ENCODE measurements at regions not wholly inside any gene's neighbourhood (a gene's known extent, or its start where the extent isn't known, plus 50 kb on each side); places are given as distances from the start of the nearest gene placed in this dataset.

- no peak for TF ChIP-seq CTCF (IDR thresholded peaks at IDR 0.05; ENCODE audit: control extremely low read depth in 1 of 3, insufficient read depth in 1 of 3, low read depth in 1 of 3, low read length in 3 of 3)
- no peak for TF ChIP-seq ATF2 (IDR thresholded peaks at IDR 0.05; ENCODE audit: low read length)
- no peak for TF ChIP-seq TAF1 (IDR thresholded peaks at IDR 0.05; ENCODE audit: low read depth, low read length)
- no peak for TF ChIP-seq POLR2A (IDR thresholded peaks at IDR 0.05; ENCODE audit: control extremely low read depth in 1 of 2, low read depth in 2 of 2, low read length in 2 of 2)
- no peak for TF ChIP-seq SP1 (IDR thresholded peaks at IDR 0.05; ENCODE audit: low read depth, low read length)
- no peak for TF ChIP-seq RXRA (IDR thresholded peaks at IDR 0.05; ENCODE audit: insufficient read depth, low read depth, low read length)
- no peak for TF ChIP-seq SIN3A (conservative IDR thresholded peaks at IDR 0.05 in 1 of 2, IDR thresholded peaks at IDR 0.05 in 1 of 2; ENCODE audit: low read depth in 1 of 2, low read length in 2 of 2)
- TF ChIP-seq EZH2 (IDR thresholded peaks at IDR 0.05; ENCODE audit: low read depth, low read length, severe bottlenecking) = no peak
- TF ChIP-seq BACH1 (IDR thresholded peaks at IDR 0.05; ENCODE audit: low read length) = no peak
- no peak for TF ChIP-seq HDAC2 (IDR thresholded peaks at IDR 0.05; ENCODE audit: borderline replicate concordance in 1 of 2, low read depth in 2 of 2, low read length in 2 of 2)
- TF ChIP-seq TBP (IDR thresholded peaks at IDR 0.05; ENCODE audit: low read depth, low read length) = no peak
- TF ChIP-seq POLR2AphosphoS5 (IDR thresholded peaks at IDR 0.05; ENCODE audit: low read depth, low read length) = no peak
- no peak for TF ChIP-seq BRCA1 (IDR thresholded peaks at IDR 0.05; ENCODE audit: low read depth, low read length)
These were observed 156.7 kb upstream of the SMAD3 start for GRCh38 chr15:66908744-66909095.
